ENCODE measurements at regions not wholly inside any gene's neighbourhood (a gene's known extent, or its start where the extent isn't known, plus 50 kb on each side); places are given as distances from the start of the nearest gene placed in this dataset.

DNA sequence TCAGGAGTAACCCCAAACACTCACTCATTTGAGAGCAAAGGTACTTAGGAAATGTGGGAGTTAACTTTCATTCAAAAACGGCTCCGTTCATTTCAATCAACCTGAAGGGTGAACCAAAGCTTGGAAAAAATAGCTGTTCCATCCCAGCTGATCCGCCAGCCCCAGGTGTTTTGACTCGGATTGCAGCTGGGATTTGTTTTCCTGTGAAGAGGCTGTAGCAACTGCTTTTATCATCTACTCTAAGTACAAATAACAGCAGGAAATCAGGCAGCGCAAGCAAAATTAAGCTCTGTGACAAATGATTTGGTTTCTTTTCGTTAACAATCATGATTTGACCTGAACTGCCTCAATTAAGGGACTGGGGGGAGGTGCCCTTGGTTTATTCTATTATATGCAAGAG lies 154.7 kb downstream of the BEND2 start:
- no peak overlapping the region for H3K4me2 ChIP-seq (ENCODE audit: low read depth, low read length, poor library complexity, severe bottlenecking)
- H3K4me1 ChIP-seq (ENCODE audit: insufficient read depth, low read length, poor library complexity, severe bottlenecking), result no peaks in the 10 kb centered on the region
- no peak overlapping the region for H3K4me3 ChIP-seq (ENCODE audit: low read length, poor library complexity, severe bottlenecking)
- H3K9me3 ChIP-seq (ENCODE audit: insufficient read depth, low read depth, low read length), result no peaks in the 10 kb centered on the region
- H3K36me3 ChIP-seq (ENCODE audit: insufficient read depth, low read length), result no peaks in the 10 kb centered on the region
- no peaks in the 10 kb centered on the region for H4K20me1 ChIP-seq (ENCODE audit: insufficient read depth, low read length, poor library complexity, severe bottlenecking)
- H3K9ac ChIP-seq (ENCODE audit: low read depth, low read length, poor library complexity, severe bottlenecking), result no peak overlapping the region
- no peak overlapping the region for H2AFZ ChIP-seq (ENCODE audit: low read length)
- no peaks in the 10 kb centered on the region for H3K79me2 ChIP-seq (ENCODE audit: insufficient read depth, low read length)
- H3K9me2 ChIP-seq (replicated peaks; ENCODE audit: low read depth, low read length), result no peaks in the 10 kb centered on the region
- no peaks in the 10 kb centered on the region for H3K27me3 ChIP-seq (ENCODE audit: insufficient read depth, low read length, poor library complexity, severe bottlenecking)
- TF ChIP-seq EZH2phosphoT487 (IDR thresholded peaks at IDR 0.05; ENCODE audit: borderline replicate concordance), result no peak
- TF ChIP-seq, protein P1, sequence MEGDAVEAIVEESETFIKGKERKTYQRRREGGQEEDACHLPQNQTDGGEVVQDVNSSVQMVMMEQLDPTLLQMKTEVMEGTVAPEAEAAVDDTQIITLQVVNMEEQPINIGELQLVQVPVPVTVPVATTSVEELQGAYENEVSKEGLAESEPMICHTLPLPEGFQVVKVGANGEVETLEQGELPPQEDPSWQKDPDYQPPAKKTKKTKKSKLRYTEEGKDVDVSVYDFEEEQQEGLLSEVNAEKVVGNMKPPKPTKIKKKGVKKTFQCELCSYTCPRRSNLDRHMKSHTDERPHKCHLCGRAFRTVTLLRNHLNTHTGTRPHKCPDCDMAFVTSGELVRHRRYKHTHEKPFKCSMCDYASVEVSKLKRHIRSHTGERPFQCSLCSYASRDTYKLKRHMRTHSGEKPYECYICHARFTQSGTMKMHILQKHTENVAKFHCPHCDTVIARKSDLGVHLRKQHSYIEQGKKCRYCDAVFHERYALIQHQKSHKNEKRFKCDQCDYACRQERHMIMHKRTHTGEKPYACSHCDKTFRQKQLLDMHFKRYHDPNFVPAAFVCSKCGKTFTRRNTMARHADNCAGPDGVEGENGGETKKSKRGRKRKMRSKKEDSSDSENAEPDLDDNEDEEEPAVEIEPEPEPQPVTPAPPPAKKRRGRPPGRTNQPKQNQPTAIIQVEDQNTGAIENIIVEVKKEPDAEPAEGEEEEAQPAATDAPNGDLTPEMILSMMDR (conservative IDR thresholded peaks at IDR 0.05; ENCODE audit: low read length), result no peak
- no peaks in the 10 kb centered on the region for H3F3A ChIP-seq (ENCODE audit: low read depth)

DNA sequence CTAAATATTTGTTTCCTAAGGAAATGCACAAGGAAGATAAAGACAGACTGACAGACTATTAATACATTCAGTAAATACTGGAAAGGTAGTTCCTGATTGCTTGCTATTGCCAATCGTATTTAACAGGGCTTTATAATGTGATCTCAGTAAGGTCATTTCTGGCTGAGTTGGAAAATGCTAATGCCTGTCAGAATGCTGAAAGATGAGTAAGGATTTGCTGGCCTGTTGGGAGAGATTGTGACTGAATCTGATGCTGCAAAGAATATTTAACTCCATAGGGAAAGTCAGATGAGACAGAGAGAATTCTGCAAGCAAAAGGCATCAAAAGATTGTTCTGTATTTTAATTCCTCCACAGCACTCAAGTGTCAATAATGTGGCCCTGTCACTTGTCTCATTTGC lies 169.0 kb downstream of the BEND2 start:
- TF ChIP-seq EZH2phosphoT487 (IDR thresholded peaks at IDR 0.05; ENCODE audit: borderline replicate concordance), result no peak
- TF ChIP-seq, protein P1 (conservative IDR thresholded peaks at IDR 0.05; ENCODE audit: low read length), result no peak
- no peak overlapping the region for H3K9ac ChIP-seq (ENCODE audit: low read depth, low read length, poor library complexity, severe bottlenecking)
- no peak overlapping the region for H2AFZ ChIP-seq (ENCODE audit: low read length)
- no peaks in the 10 kb centered on the region for H4K20me1 ChIP-seq (ENCODE audit: insufficient read depth, low read length, poor library complexity, severe bottlenecking)
- H3F3A ChIP-seq (ENCODE audit: low read depth), result no peaks in the 10 kb centered on the region
- H3K4me3 ChIP-seq (ENCODE audit: low read length, poor library complexity, severe bottlenecking), result no peak overlapping the region
- H3K79me2 ChIP-seq (ENCODE audit: insufficient read depth, low read length), result no peaks in the 10 kb centered on the region
- H3K36me3 ChIP-seq (ENCODE audit: insufficient read depth, low read length), result no peaks in the 10 kb centered on the region
- H3K4me2 ChIP-seq (ENCODE audit: low read depth, low read length, poor library complexity, severe bottlenecking), result no peak overlapping the region
- H3K4me1 ChIP-seq (ENCODE audit: insufficient read depth, low read length, poor library complexity, severe bottlenecking), result no peaks in the 10 kb centered on the region
- no peaks in the 10 kb centered on the region for H3K9me2 ChIP-seq (replicated peaks; ENCODE audit: low read depth, low read length)
- no peaks in the 10 kb centered on the region for H3K27me3 ChIP-seq (ENCODE audit: insufficient read depth, low read length, poor library complexity, severe bottlenecking)
- no peaks in the 10 kb centered on the region for H3K9me3 ChIP-seq (ENCODE audit: insufficient read depth, low read depth, low read length)

DNA sequence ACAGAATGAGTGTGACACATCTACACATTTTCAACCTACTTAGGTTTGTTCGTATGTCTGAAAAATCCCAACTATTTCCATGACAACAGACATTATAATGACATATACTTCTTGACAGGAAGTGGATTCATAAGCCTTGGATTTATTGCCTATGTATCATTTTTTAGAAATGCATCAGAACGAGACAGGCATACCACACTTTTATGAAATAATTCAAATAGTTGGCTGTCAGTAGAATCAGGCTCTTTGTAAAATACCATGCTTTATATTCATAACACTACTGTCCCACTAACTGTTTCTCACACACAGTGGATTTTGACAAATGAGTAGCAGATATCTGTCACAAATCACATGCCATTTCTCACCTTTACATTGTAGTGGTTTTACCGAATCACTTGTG lies 173.2 kb downstream of the BEND2 start:
- Histone ChIP-seq H3F3A (ENCODE audit: low read depth) (no peaks in the 10 kb centered on the region), H4K20me1 (ENCODE audit: insufficient read depth, low read length, poor library complexity, severe bottlenecking) (no peaks in the 10 kb centered on the region), H2AFZ (ENCODE audit: low read length) (no peak overlapping the region), H3K4me2 (ENCODE audit: low read depth, low read length, poor library complexity, severe bottlenecking) (no peak overlapping the region), H3K9me3 (ENCODE audit: insufficient read depth, low read depth, low read length) (no peaks in the 10 kb centered on the region), H3K36me3 (ENCODE audit: insufficient read depth, low read length) (no peaks in the 10 kb centered on the region), H3K4me1 (ENCODE audit: insufficient read depth, low read length, poor library complexity, severe bottlenecking) (no peaks in the 10 kb centered on the region), H3K9me2 (replicated peaks; ENCODE audit: low read depth, low read length) (no peaks in the 10 kb centered on the region), H3K4me3 (ENCODE audit: low read length, poor library complexity, severe bottlenecking) (no peak overlapping the region), H3K79me2 (ENCODE audit: insufficient read depth, low read length) (no peaks in the 10 kb centered on the region), H3K9ac (ENCODE audit: low read depth, low read length, poor library complexity, severe bottlenecking) (no peak overlapping the region), H3K27me3 (ENCODE audit: insufficient read depth, low read length, poor library complexity, severe bottlenecking) (no peaks in the 10 kb centered on the region)
- TF ChIP-seq EZH2phosphoT487 (IDR thresholded peaks at IDR 0.05; ENCODE audit: borderline replicate concordance), result no peak

DNA sequence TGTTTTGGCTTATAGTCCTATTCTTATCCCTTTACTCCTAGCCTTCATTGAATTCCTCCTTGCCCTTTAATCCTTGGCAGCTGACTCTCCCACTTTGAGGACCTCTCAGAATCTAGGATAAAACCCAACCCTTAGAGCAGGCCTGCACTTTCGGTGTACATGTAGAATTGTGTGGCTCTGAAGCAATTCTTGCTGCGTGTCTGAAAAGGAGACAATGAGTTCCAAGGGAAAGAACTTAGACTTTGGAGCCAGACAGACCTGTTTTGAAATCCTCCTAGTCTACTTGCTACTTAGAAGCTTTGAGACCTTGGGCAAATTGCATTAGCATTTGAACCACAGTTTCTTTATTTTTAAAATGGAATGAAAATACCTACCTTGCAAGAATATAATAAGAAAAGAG lies 175.2 kb downstream of the BEND2 start:
- H4K20me1 ChIP-seq (ENCODE audit: insufficient read depth, low read length, poor library complexity, severe bottlenecking), result no peaks in the 10 kb centered on the region
- no peaks in the 10 kb centered on the region for H3F3A ChIP-seq (ENCODE audit: low read depth)

More for the DNA sequence above, 175.2 kb downstream of the BEND2 start:
- Histone ChIP-seq H3K4me1 (ENCODE audit: insufficient read depth, low read length, poor library complexity, severe bottlenecking) (no peaks in the 10 kb centered on the region), H3K4me3 (ENCODE audit: low read length, poor library complexity, severe bottlenecking) (no peak overlapping the region), H3K36me3 (ENCODE audit: insufficient read depth, low read length) (no peaks in the 10 kb centered on the region), H3K4me2 (ENCODE audit: low read depth, low read length, poor library complexity, severe bottlenecking) (no peak overlapping the region), H3K9me2 (replicated peaks; ENCODE audit: low read depth, low read length) (no peaks in the 10 kb centered on the region), H3K79me2 (ENCODE audit: insufficient read depth, low read length) (no peaks in the 10 kb centered on the region), H3K9me3 (ENCODE audit: insufficient read depth, low read depth, low read length) (no peaks in the 10 kb centered on the region), H3K27me3 (ENCODE audit: insufficient read depth, low read length, poor library complexity, severe bottlenecking) (no peaks in the 10 kb centered on the region), H3K9ac (ENCODE audit: low read depth, low read length, poor library complexity, severe bottlenecking) (no peak overlapping the region), H2AFZ (ENCODE audit: low read length) (no peak overlapping the region)
- TF ChIP-seq, protein P1 (conservative IDR thresholded peaks at IDR 0.05; ENCODE audit: low read length), result no peak
- no peak for TF ChIP-seq EZH2phosphoT487 (IDR thresholded peaks at IDR 0.05; ENCODE audit: borderline replicate concordance)

Measured in Loucy (cell line).